Activated CD4-positive, alpha-beta T cell treated with anti-CD3 and anti-CD28 coated beads, Interleukin-2, Interleukin-4, amounts not matched to agents 100 ng/mL and 50 ng/mL, durations not matched to agents 16 hours and 8 hours (primary cell): ENCODE measurements at regions not wholly inside any gene's neighbourhood (a gene's known extent, or its start where the extent isn't known, plus 50 kb on each side); places are given as distances from the start of the nearest gene placed in this dataset.
A peak's percentile ranks its signal among the peaks of the same experiment; 100 is the strongest.
"Not testable (repeated sequence)": the region's sequence is repeated elsewhere in the genome, so short reads cannot be mapped to it uniquely, and the experiment has no call there.

Experiments used
- DNase-seq: peaks from one replicate; pipeline ENCODE4 v3.0.0-alpha.2; 2020; ENCODE audit warnings: low spot score

GRCh38 chr14:96686126-96686525, 111.1 kb upstream of the VRK1 start:
- DNase-seq, result no peak

GRCh38 chr14:96688629-96689028, 108.6 kb upstream of the VRK1 start:
- DNase-seq, result no peak

- no peak for DNase-seq
Observed at GRCh38 chr14:96690713-96691383, 106.3 kb upstream of the VRK1 start.

- DNase-seq, result no peak
Observed at GRCh38 chr14:96693252-96693820, 103.8 kb upstream of the VRK1 start.

GRCh38 chr14:96693987-96694386, 103.2 kb upstream of the VRK1 start:
- DNase-seq, result no peak

GRCh38 chr14:96698960-96699539, 98.1 kb upstream of the VRK1 start:
- no peak for DNase-seq

GRCh38 chr14:96699666-96700065, 97.5 kb upstream of the VRK1 start:
- DNase-seq, result no peak

GRCh38 chr14:96702831-96703230, 94.4 kb upstream of the VRK1 start:
- no peak for DNase-seq

- no peak for DNase-seq
Observed at GRCh38 chr14:96705422-96706092, 91.6 kb upstream of the VRK1 start.

GRCh38 chr14:96706893-96707292, 90.3 kb upstream of the VRK1 start:
- no peak for DNase-seq

GRCh38 chr14:96710060-96710666, 87.0 kb upstream of the VRK1 start:
- DNase-seq, result peak; percentile 4

- DNase-seq, result no peak
Observed at GRCh38 chr14:96711559-96712267, 85.5 kb upstream of the VRK1 start.

- no peak for DNase-seq
Observed at GRCh38 chr14:96713426-96713825, 83.8 kb upstream of the VRK1 start.

- DNase-seq, result not testable (repeated sequence)
Observed at GRCh38 chr14:96714537-96714936, 82.6 kb upstream of the VRK1 start.

GRCh38 chr14:96717116-96717515, 80.1 kb upstream of the VRK1 start:
- DNase-seq, result no peak

GRCh38 chr14:96718407-96718806, 78.8 kb upstream of the VRK1 start:
- no peak for DNase-seq

- not testable (repeated sequence) for DNase-seq
Observed at GRCh38 chr14:96720702-96721101, 76.5 kb upstream of the VRK1 start.

- no peak for DNase-seq
Observed at GRCh38 chr14:96722736-96723135, 74.4 kb upstream of the VRK1 start.

- no peak for DNase-seq
Observed at GRCh38 chr14:96723946-96724345, 73.2 kb upstream of the VRK1 start.

- DNase-seq, result no peak
Observed at GRCh38 chr14:96725232-96725631, 72.0 kb upstream of the VRK1 start.

GRCh38 chr14:96727073-96727472, 70.1 kb upstream of the VRK1 start:
- no peak for DNase-seq

- DNase-seq, result no peak
Observed at GRCh38 chr14:96727491-96727890, 69.7 kb upstream of the VRK1 start.
